K562 (cell line): ENCODE measurements at regions not wholly inside any gene's neighbourhood (a gene's known extent, or its start where the extent isn't known, plus 50 kb on each side); places are given as distances from the start of the nearest gene placed in this dataset.
"Not testable (repeated sequence)": the region's sequence is repeated elsewhere in the genome, so short reads cannot be mapped to it uniquely, and the experiment has no call there.

Experiments used
- ARID4B ChIP-seq: sonication (generic); formaldehyde crosslinking; IDR thresholded peaks from 2 replicates; pipeline ENCODE4 v1.8.0; 2022; ENCODE audit warnings: mild to moderate bottlenecking, missing genetic modification reagents
- DACH1 ChIP-seq: fragments of 450-650 bp; IDR thresholded peaks from 2 replicates; pipeline ENCODE4 v1.6.1; 2018; ENCODE audit not compliant: partially characterized antibody
- FOXK1 ChIP-seq: sonication (generic); formaldehyde crosslinking; IDR thresholded peaks from 2 replicates; pipeline ENCODE4 v1.8.0; 2022; ENCODE audit warnings: missing genetic modification reagents, mild to moderate bottlenecking, borderline replicate concordance
- HDAC2 ChIP-seq: fragments of 450-650 bp; IDR thresholded peaks from 2 replicates; pipeline ENCODE4 v1.6.1; 2016; ENCODE audit warnings: mild to moderate bottlenecking
- HNRNPLL ChIP-seq: fragments of 200-400 bp; formaldehyde crosslinking; IDR thresholded peaks from 2 replicates; pipeline ENCODE4 v1.6.1; 2017; ENCODE audit warnings: low read length, low read depth, mild to moderate bottlenecking; ENCODE audit not compliant: poor library complexity, severe bottlenecking
- KDM2B ChIP-seq: fragments of 250-450 bp; sonication (Bioruptor Pico); IDR thresholded peaks from 2 replicates; pipeline ENCODE4 v1.8.0; 2021; ENCODE audit warnings: mild to moderate bottlenecking, moderate library complexity
- MAX ChIP-seq: sonication (generic); formaldehyde crosslinking; IDR thresholded peaks from 2 replicates; pipeline ENCODE4 v1.9.0; 2022; ENCODE audit warnings: mild to moderate bottlenecking, missing genetic modification reagents
- MYC ChIP-seq, 2 experiments: fragments of 250-450 bp in 1 of 2; sonication (Bioruptor Pico) in 1 of 2; IDR thresholded peaks; 2 replicates each; pipeline versions ENCODE4 v1.5.1 to v1.6.1; 2012 to 2021; ENCODE audit warnings: low read depth in 2 of 2, borderline replicate concordance in 1 of 2, improper control_type of control experiment in 1 of 2, low read length in 1 of 2, mild to moderate bottlenecking in 1 of 2, moderate library complexity in 1 of 2
- NKRF ChIP-seq: fragments of 450-650 bp; IDR thresholded peaks from 2 replicates; pipeline ENCODE4 v1.6.1; 2016; ENCODE audit warnings: borderline replicate concordance
- PHF8 ChIP-seq: fragments of 200-600 bp; sonication (generic); IDR thresholded peaks from 2 replicates; pipeline ENCODE4 v1.6.1; 2012; ENCODE audit warnings: mixed run types, mild to moderate bottlenecking, inconsistent platforms, low read length, moderate library complexity, borderline replicate concordance
- POLR2B ChIP-seq: fragments of 450-650 bp; IDR thresholded peaks from 2 replicates; pipeline ENCODE4 v1.6.1; 2018; ENCODE audit warnings: low read depth; ENCODE audit not compliant: partially characterized antibody
- PREB ChIP-seq: sonication (generic); formaldehyde crosslinking; IDR thresholded peaks from 2 replicates; pipeline ENCODE4 v1.8.1; 2023; ENCODE audit warnings: mild to moderate bottlenecking, missing genetic modification reagents
- XRCC3 ChIP-seq: fragments of 450-650 bp; IDR thresholded peaks from 2 replicates; pipeline ENCODE4 v1.6.1; 2017; ENCODE audit warnings: mild to moderate bottlenecking, moderate library complexity
- ZBED1 ChIP-seq: IDR thresholded peaks from 2 replicates; pipeline ENCODE4 v1.6.1; 2014
- ZBTB9 ChIP-seq: fragments of 450-650 bp; formaldehyde crosslinking; IDR thresholded peaks from 2 replicates; pipeline ENCODE4 v1.4.0; 2020; ENCODE audit warnings: mild to moderate bottlenecking, moderate library complexity
- ZNF445 ChIP-seq: fragments of 250-450 bp; sonication (Bioruptor Pico); IDR thresholded peaks from 2 replicates; pipeline ENCODE4 v1.4.0; 2020; ENCODE audit warnings: low read depth, mild to moderate bottlenecking, moderate library complexity

GRCh38 chr6:27824211-27825024 is 87.8 kb downstream of the OR2B2 start (continued):
- TF ChIP-seq ARID4B (CRISPR knock-in tag) (peak; percentile 75; the same call in 1 of the 2 replicates), ZNF445 (CRISPR knock-in tag) (peak; percentile 80; the same call in 1 of the 2 replicates), PHF8 (peak; percentile 42; the same call in 1 of the 2 replicates), XRCC3 (0 out of 2 replicates have a peak, but pooled peaks have one; percentile 58), MAX (0 out of 2 replicates have a peak, but pooled peaks have one; percentile 42), HNRNPLL (peak; percentile 87), HDAC2 (peak; percentile 34; the same call in 1 of the 2 replicates), FOXK1 (peak; percentile 44; the same call in 1 of the 2 replicates), POLR2B (peak; percentile 82), ZBTB9 (peak; percentile 85; the same call in 1 of the 2 replicates), PREB (CRISPR knock-in tag) (0 out of 2 replicates have a peak, but pooled peaks have one; percentile 15), ZBED1 (0 out of 2 replicates have a peak, but pooled peaks have one; percentile 33), KDM2B (CRISPR knock-in tag) (0 out of 2 replicates have a peak, but pooled peaks have one; percentile 16), DACH1 (peak; percentile 5), NKRF (peak; percentile 80), MYC (CRISPR knock-in tag; IDR thresholded peaks at IDR 0.05; ENCODE audit: borderline replicate concordance, low read depth) (peak; percentile 44; the same call in 1 of the 2 replicates)
- not testable (repeated sequence) for TF ChIP-seq MYC (IDR thresholded peaks at IDR 0.05; ENCODE audit: low read depth, low read length)
